Adrenal gland (tissue), 5 donors: ENCODE measurements at regions not wholly inside any gene's neighbourhood (a gene's known extent, or its start where the extent isn't known, plus 50 kb on each side); places are given as distances from the start of the nearest gene placed in this dataset.

Experiments
- CTCF ChIP-seq, 6 experiments: fragments of 450-650 bp in 4 of 6; fragments of 200-600 bp in 2 of 6; sonication (generic) in 1 of 6; IDR thresholded peaks; 1 replicate in 5 of 6; 2 replicates in 1 of 6; pipeline versions ENCODE4 v1.5.1 to v1.8.0; 2016 to 2021; ENCODE audit warnings: antibody characterized with exemption in 6 of 6, mild to moderate bottlenecking in 2 of 6, moderate library complexity in 1 of 6
- POLR2A ChIP-seq, 2 donors: fragments of 450-650 bp; IDR thresholded peaks; one replicate each; pipeline ENCODE4 v1.6.1; 2017; ENCODE audit warnings: antibody characterized with exemption in 2 of 2, mild to moderate bottlenecking in 2 of 2, moderate library complexity in 1 of 2
- donor health status: DM: no; HTN: no; CAD: no.

GRCh38 chr5:9859808-9860207 lies 229.7 kb upstream of the TAS2R1 start:
- TF ChIP-seq CTCF (IDR thresholded peaks at IDR 0.05) (no peak), POLR2A (IDR thresholded peaks at IDR 0.05) (no peak)
